Stomach (tissue), 8 donors: ENCODE measurements at regions not wholly inside any gene's neighbourhood (a gene's known extent, or its start where the extent isn't known, plus 50 kb on each side); places are given as distances from the start of the nearest gene placed in this dataset.

ENCODE experiments used
- DNase-seq, 2 donors: peaks; one replicate each; pipeline versions ENCODE4 v3.0.0 to v3.0.0-alpha.2; 2013 to 2019
- H3K27ac ChIP-seq, 5 donors: fragments of 200-600 bp in 4 of 5; sonication (generic) in 4 of 5; one replicate each; pipeline ENCODE4 v1.5.1; 2013 to 2019; ENCODE audit warnings: mild to moderate bottlenecking in 1 of 5, moderate library complexity in 1 of 5
- H3K27me3 ChIP-seq, 3 donors: fragments of 200-600 bp; sonication (generic); one replicate each; pipeline ENCODE4 v1.5.1; 2017 to 2019; ENCODE audit warnings: mixed run types in 1 of 3
- H3K36me3 ChIP-seq, 4 donors: fragments of 200-600 bp; sonication (generic); 1 replicate in 3 of 4; 2 replicates in 1 of 4; pipeline ENCODE4 v1.5.1; 2016 to 2019
- H3K4me1 ChIP-seq, 4 donors: fragments of 200-600 bp; sonication (generic); one replicate each; pipeline ENCODE4 v1.5.1; 2016 to 2019
- H3K4me3 ChIP-seq, 4 donors: fragments of 200-600 bp; sonication (generic) in 3 of 4; one replicate each; pipeline ENCODE4 v1.5.1; 2016 to 2019; ENCODE audit warnings: mild to moderate bottlenecking in 1 of 4
- H3K9me3 ChIP-seq, 4 donors: fragments of 200-600 bp; sonication (generic); one replicate each; pipeline ENCODE4 v1.5.1; 2016 to 2019
- CTCF ChIP-seq, 7 experiments: fragments of 450-650 bp in 4 of 7; fragments of 200-600 bp in 3 of 7; sonication (generic) in 3 of 7; IDR thresholded peaks; one replicate each; pipeline ENCODE4 v1.5.1; 2016 to 2019; ENCODE audit warnings: antibody characterized with exemption in 7 of 7, control low read depth in 2 of 7, mild to moderate bottlenecking in 1 of 7
- EP300 ChIP-seq: sonication (generic); formaldehyde crosslinking; IDR thresholded peaks from one replicate; pipeline ENCODE4 v1.6.1; 2017; ENCODE audit warnings: antibody characterized with exemption
- POLR2A ChIP-seq, 4 donors: fragments of 450-650 bp; IDR thresholded peaks; one replicate each; pipeline ENCODE4 v1.6.1; 2016; ENCODE audit warnings: antibody characterized with exemption in 4 of 4, control low read depth in 2 of 4, mild to moderate bottlenecking in 1 of 4, moderate library complexity in 1 of 4
- POLR2AphosphoS5 ChIP-seq, 3 donors: sonication (generic); formaldehyde crosslinking; IDR thresholded peaks; one replicate each; pipeline ENCODE4 v1.6.1; 2016; ENCODE audit warnings: antibody characterized with exemption in 3 of 3
- WGBS, 5 donors: extraction: QIAGEN DNeasy Blood & Tissue Kit in 3 of 5; methylation state at CpG; one replicate each; pipeline versions ENCODE4 v1.1.5 to v1.1.7; 2013 to 2018; 5-methylcytosine and 5-hydroxymethylcytosine counted together
- intact Hi-C: fragments of 100-400 bp; cut with DNase I; formaldehyde crosslinking; loops from one replicate; pipeline ENCODE4 v1.15.1; 2023; ENCODE audit warnings: low total_unique reads
- donor health status: healthy with polysubstance abuse.
- donor health status: Bipolar disorder and iron deficiency.
- donor health status: healthy.

GRCh38 chr1:234899730-234900072 lies 228.9 kb downstream of the TOMM20 start:
- no peak for DNase-seq
- H3K27me3 ChIP-seq = no peaks in the 10 kb centered on the region
- intact Hi-C loops = no loop called here
- TF ChIP-seq POLR2A (IDR thresholded peaks at IDR 0.05) = no peak
- TF ChIP-seq POLR2AphosphoS5 (IDR thresholded peaks at IDR 0.05) = no peak
- TF ChIP-seq EP300 = no peak
- no peak for TF ChIP-seq CTCF (IDR thresholded peaks at IDR 0.05)
- H3K36me3 ChIP-seq = no peaks in the 10 kb centered on the region
- no peaks in the 10 kb centered on the region for H3K9me3 ChIP-seq
- H3K4me3 ChIP-seq = no peak overlapping the region
- WGBS, 5 donors = 89 to 98% (median 92%) methylated on average over 13 of the region's 13 CpGs
- peaks cover 14 to 26% (median 21%) of the 10 kb centered on the region in 4 donors for H3K4me1 ChIP-seq
- peak overlapping the region; percentile 34 to 77 (median 60) for H3K27ac ChIP-seq

GRCh38 chr1:234899041-234899729 lies 229.5 kb downstream of the TOMM20 start:
- H3K4me1 ChIP-seq = peaks cover 16 to 29% (median 26%) of the 10 kb centered on the region in 4 donors
- 22 to 53% (median 41%) methylated on average over 10 to 11 of the region's 11 CpGs for WGBS, 5 donors
- no peaks in the 10 kb centered on the region for H3K27me3 ChIP-seq
- intact Hi-C loops = no loop called here
- no peaks in the 10 kb centered on the region for H3K9me3 ChIP-seq
- H3K27ac ChIP-seq = peak overlapping the region; percentile 34 to 77 (median 60)
- H3K4me3 ChIP-seq = no peak overlapping the region
- DNase-seq = peak; percentile 56 to 83
- TF ChIP-seq CTCF (IDR thresholded peaks at IDR 0.05) = no peak
- TF ChIP-seq POLR2A (IDR thresholded peaks at IDR 0.05) = no peak
- no peak for TF ChIP-seq POLR2AphosphoS5 (IDR thresholded peaks at IDR 0.05)
- no peak for TF ChIP-seq EP300
- no peaks in the 10 kb centered on the region for H3K36me3 ChIP-seq

GRCh38 chr1:234898455-234899033 lies 230.1 kb downstream of the TOMM20 start:
- no peak for TF ChIP-seq POLR2A (IDR thresholded peaks at IDR 0.05)
- no peak for TF ChIP-seq EP300
- no peak for TF ChIP-seq POLR2AphosphoS5 (IDR thresholded peaks at IDR 0.05)
- TF ChIP-seq CTCF (IDR thresholded peaks at IDR 0.05) = no peak
- H3K4me3 ChIP-seq = no peak overlapping the region
- H3K9me3 ChIP-seq = no peaks in the 10 kb centered on the region
- WGBS, 5 donors = 65 to 80% (median 74%) methylated on average over 9 of the region's 9 CpGs
- H3K4me1 ChIP-seq = peaks cover 16 to 35% (median 27%) of the 10 kb centered on the region in 4 donors
- no peaks in the 10 kb centered on the region for H3K27me3 ChIP-seq
- H3K27ac ChIP-seq = peak overlapping the region; percentile 34 to 77 (median 60)
- intact Hi-C loops = no loop called here
- no peaks in the 10 kb centered on the region for H3K36me3 ChIP-seq
- DNase-seq = no peak

GRCh38 chr1:234897754-234898454 lies 230.7 kb downstream of the TOMM20 start:
- Histone ChIP-seq H3K27me3 (no peaks in the 10 kb centered on the region), H3K9me3 (no peaks in the 10 kb centered on the region), H3K36me3 (no peaks in the 10 kb centered on the region), H3K27ac (peak overlapping the region in 3 of 5 donors; percentile 56 to 77 (median 75)), H3K4me1 (peaks cover 16 to 40% (median 27%) of the 10 kb centered on the region in 4 donors), H3K4me3 (no peak overlapping the region)
- no peak for DNase-seq
- TF ChIP-seq CTCF (IDR thresholded peaks at IDR 0.05) (no peak), POLR2AphosphoS5 (IDR thresholded peaks at IDR 0.05) (no peak)
- intact Hi-C loops = no loop called here
- 81 to 89% (median 84%) methylated on average over 7 to 10 of the region's 10 CpGs for WGBS, 5 donors
